ENCODE measurements at regions not wholly inside any gene's neighbourhood (a gene's known extent, or its start where the extent isn't known, plus 50 kb on each side); places are given as distances from the start of the nearest gene placed in this dataset.
"Not testable (repeated sequence)": the region's sequence is repeated elsewhere in the genome, so short reads cannot be mapped to it uniquely, and the experiment has no call there.

GRCh38 chr1:182229921-182230491, 161.6 kb downstream of the GLUL start:
- no peak for DNase-seq (ENCODE audit: low read depth in 3 of 3, low spot score in 1 of 3)

- no peak for DNase-seq (ENCODE audit: low read depth in 3 of 3, low spot score in 1 of 3)
These were observed 162.1 kb downstream of the GLUL start for GRCh38 chr1:182229451-182229850.

- DNase-seq (ENCODE audit: low read depth in 3 of 3, low spot score in 1 of 3), result no peak
These were observed 163.6 kb downstream of the GLUL start for GRCh38 chr1:182227864-182228547.

- DNase-seq (ENCODE audit: low read depth in 3 of 3, low spot score in 1 of 3), result no peak
These were observed 165.0 kb downstream of the GLUL start for GRCh38 chr1:182226618-182227017.

DNA sequence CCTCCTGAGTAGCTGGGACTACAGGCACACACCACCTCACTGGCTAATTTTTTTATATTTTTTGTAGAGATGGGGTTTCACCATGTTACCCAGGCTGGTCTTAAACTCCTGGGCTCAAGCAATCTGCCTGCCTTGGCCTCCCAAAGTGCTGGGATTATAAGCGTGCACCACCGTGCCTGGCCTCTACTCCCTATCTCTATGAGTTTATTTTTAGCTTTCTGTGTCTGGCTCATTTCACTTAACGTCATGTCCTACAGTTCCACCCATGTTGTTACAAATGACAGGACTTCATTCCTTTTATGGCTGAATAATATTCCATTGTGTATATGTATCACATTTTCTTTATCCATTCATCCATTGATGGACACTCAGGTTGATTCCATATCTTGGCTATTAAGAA, 164.2 kb upstream of the ZNF648 start:
- not testable (repeated sequence) for DNase-seq (ENCODE audit: low read depth in 3 of 3, low spot score in 1 of 3)

DNA sequence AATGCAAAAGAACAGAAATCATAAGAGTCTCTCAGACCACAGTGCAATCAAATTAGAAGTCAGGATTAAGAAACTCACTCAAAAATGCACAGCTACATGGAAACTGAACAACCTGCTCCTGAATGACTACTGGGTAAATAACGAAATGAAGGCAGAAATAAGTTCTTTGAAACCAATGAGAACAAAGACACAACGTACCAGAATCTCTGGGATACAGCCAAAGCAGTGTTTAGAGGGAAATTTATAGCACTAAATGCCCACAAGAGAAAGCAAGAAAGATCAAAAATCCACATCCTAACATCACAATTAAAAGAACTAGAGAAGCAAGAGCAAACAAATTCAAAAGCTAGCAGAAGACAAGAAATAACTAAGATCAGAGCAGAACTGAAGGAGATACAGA, 160.5 kb upstream of the ZNF648 start:
- DNase-seq (ENCODE audit: low read depth in 3 of 3, low spot score in 1 of 3), result not testable (repeated sequence)

DNA sequence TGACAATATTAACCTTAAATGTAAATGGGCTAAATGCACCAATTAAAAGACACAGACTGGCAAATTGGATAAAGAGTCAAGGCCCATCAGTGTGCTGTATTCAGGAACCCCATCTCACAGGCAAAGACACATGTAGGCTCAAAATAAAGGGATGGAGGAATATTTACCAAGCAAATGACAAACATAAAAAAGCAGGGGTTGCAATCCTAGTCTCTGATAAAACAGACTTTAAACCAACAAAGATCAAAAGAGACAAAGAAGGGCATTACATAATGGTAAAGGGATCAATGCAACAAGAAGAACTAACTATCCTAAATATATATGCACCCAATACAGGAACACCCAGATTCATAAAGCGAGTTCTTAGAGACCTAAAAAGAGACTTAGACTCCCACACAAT, 159.9 kb upstream of the ZNF648 start:
- not testable (repeated sequence) for DNase-seq (ENCODE audit: low read depth in 3 of 3, low spot score in 1 of 3)

- no peak for DNase-seq (ENCODE audit: low read depth in 3 of 3, low spot score in 1 of 3)
These were observed 156.5 kb upstream of the ZNF648 start for GRCh38 chr1:182217967-182218366.

DNA sequence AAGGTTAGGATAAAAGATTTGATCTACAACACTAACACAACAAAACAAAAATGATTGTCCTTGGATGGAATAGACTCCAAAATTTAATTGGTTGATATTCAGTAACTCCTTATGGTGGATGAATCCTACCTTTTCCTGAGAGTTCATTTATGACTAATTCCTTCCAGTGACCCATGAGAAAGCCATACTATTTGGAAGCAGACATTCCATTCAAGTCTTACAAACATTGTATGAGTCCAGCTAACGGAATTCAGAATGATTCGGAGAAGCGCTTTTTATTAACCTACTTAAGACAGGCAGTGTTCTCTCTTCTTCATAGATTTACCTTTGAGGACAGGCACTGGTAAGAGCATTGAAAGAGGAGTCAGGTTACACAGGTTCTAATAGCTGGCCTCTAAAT, 155.6 kb upstream of the ZNF648 start:
- DNase-seq (ENCODE audit: low read depth in 3 of 3, low spot score in 1 of 3), result no peak

- DNase-seq (ENCODE audit: low read depth in 3 of 3, low spot score in 1 of 3), result no peak
These were observed 154.3 kb upstream of the ZNF648 start for GRCh38 chr1:182215764-182216163.

DNA sequence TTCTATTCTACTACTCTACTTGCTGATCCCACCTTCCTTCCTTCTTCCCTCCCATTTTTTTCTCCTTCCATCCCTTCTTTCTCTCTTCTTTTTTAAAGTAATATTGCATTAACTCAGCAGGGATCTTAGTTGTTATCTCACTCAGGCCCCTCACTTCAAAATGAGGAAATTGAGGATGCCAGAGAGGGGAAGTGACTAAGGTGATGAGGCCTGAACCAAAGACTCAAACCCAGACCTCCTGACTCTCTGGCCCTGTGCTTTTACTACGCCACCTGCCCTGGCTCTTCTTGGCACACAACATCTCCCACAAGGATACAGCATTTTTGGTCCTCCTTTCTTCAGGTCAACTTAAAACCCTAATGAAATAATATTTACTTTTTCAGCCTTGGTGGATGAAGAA, 151.7 kb upstream of the ZNF648 start:
- no peak for DNase-seq (ENCODE audit: low read depth in 3 of 3, low spot score in 1 of 3)

- no peak for DNase-seq (ENCODE audit: low read depth in 3 of 3, low spot score in 1 of 3)
These were observed 149.9 kb upstream of the ZNF648 start for GRCh38 chr1:182211386-182211785.

DNA sequence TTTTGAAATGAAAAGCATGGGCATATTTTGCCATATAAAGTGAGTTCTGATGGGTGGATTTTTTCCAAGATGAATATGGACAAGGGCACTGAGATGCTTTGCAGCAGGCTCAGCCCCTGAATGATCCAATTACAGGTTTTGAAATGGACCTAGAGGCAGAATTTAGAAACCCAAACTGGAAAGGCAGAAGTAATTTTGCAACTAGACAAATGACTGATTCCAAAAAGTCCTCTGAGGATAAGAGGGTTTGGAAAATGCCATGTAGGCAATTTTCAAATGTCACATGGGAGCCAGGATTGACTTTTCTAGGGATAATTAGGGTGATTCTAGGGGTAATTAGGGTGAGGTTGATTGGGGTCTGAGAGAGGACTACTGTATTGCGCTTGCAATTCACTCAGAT, 148.9 kb upstream of the ZNF648 start:
- no peak for DNase-seq (ENCODE audit: low read depth in 3 of 3, low spot score in 1 of 3)

DNA sequence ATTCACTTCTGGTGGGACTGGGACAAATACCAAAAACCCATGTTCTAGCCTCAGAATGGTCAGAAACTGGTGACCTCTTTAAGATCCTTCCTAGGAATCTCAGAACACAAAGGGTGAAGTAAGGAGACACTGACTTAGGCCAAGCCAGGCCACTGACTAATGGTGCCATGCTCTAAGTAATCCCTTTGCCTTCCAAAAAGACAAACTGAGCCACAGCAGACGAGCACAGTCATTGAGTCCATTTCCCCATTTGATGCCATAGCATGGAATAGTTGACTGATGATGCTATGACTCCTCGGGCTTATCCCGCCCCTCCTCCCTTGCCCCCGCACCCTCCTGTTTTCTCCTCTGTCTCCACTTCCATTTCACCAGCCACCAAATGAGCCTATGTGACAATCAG, 145.8 kb upstream of the ZNF648 start:
- DNase-seq (ENCODE audit: low read depth in 3 of 3, low spot score in 1 of 3), result no peak

GRCh38 chr1:182206626-182207239, 145.2 kb upstream of the ZNF648 start:
- DNase-seq (ENCODE audit: low read depth in 3 of 3, low spot score in 1 of 3), result no peak

DNA sequence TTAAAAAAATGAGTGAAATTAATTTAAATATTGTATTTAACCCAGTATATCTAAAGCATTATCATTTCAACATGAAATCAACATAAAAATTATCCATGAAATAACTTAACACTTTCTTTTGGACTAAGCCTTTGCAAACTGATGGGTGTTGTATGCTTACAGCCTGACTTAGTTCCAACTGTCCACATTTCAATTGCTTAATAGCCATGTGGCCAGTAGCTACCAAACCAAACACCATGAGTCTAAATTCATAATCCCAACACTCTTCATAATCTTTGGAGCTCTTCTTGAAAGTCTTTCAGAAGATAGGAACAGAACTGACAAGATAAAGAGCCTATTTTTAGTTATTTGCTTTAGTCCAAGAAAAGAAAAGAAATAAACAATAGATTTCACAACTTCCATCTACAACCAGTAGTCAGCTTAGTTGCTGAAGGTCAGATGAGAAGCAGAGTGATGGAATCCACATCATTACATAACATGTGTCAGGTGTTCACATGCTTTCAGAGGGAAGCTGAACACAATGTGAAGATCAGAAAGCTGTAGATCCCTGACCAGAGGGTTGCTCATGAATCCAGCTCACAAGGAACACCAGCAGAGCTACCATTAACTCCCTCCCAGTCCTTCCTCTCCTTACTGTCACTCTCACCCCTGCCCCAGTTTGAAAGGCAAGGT, 144.0 kb upstream of the ZNF648 start:
- no peak for DNase-seq (ENCODE audit: low read depth in 3 of 3, low spot score in 1 of 3)

DNA sequence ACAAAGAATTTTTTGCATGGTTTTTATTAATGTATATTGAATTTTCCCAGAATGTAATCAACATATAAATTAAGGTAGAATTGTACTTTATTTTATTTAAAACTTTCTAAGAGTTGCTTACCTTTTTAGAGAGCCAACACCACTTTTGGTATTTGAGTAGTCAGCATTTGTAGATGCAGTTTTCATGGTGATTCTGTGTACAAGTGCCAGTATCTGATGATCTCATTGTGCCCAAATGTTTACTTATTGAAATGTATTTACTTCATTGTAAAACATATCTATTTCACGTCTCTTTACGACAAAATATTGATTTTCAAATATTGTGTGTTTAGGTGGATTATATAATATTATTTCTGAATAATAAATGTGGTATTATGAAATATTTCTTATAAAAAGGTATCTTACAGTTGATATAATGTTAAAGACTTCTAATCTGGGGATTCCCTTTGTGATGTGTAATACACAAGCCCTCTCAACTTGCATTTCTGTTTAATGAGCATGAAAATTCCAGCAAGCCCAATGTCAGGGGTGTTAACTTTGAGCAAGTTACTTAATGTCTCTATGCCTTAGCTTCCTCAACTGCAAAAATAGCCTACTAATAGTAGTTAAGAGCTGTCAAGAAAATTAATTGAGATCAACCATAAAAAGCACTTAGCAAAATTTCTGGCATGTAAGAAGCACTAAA, 141.8 kb upstream of the ZNF648 start:
- no peak for DNase-seq (ENCODE audit: low read depth in 3 of 3, low spot score in 1 of 3)

GRCh38 chr1:182201490-182201889, 140.0 kb upstream of the ZNF648 start:
- DNase-seq (ENCODE audit: low read depth in 3 of 3, low spot score in 1 of 3), result not testable (repeated sequence)

DNA sequence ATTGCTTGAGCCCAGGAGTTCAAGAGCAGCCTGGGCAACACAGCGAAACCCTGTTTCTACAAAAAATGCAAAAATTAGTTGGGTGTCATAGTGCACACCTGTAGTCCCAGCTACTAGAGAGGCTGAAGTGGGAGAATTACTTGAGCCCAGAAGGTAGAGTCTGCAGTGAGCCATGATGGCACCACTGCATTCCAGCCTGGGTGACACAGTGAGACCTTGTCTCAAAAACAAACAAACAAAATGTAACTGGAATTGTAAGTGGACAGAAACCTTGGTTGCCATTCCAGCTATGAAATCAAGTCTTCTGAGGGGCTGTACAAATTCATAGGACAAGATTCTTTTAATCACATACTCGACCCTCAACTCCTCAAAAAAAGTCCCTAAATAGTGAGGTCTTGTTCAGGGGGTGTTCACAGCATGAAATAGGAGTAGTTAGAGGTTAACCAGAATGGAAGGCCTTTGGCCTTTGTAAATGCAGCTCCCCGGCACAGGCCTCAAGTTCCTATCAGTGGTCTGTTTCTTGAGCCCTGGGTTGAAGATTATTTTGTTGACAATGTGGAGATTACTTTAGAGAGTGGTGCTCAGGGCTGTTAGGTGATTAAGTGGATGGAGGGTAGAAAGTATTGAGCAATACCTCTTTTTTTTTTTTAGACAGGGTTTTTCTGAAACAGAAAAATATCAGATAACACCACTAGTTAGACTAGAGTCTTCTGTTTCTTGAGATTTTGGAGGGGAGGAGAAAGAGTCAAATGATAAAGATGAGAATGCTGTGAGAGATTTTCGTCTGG, 138.7 kb upstream of the ZNF648 start:
- no peak for DNase-seq (ENCODE audit: low read depth in 3 of 3, low spot score in 1 of 3)

- DNase-seq (ENCODE audit: low read depth in 3 of 3, low spot score in 1 of 3), result no peak
These were observed 136.6 kb upstream of the ZNF648 start for GRCh38 chr1:182198006-182198605.

All from stimulated activated CD4-positive, alpha-beta T cell treated with anti-CD3 and anti-CD28 coated beads, TNF-alpha, amount 100 ng/mL, for 1 hour (primary cell).